IMR-90 (cell line): ENCODE measurements at regions not wholly inside any gene's neighbourhood (a gene's known extent, or its start where the extent isn't known, plus 50 kb on each side); places are given as distances from the start of the nearest gene placed in this dataset.
A peak's percentile ranks its signal among the peaks of the same experiment; 100 is the strongest.

Experiments
- ATAC-seq: fragments of 200-7000 bp; cut with Tn5 transposase; 2 replicates; pipeline ENCODE4 v1.9.1; 2020; ENCODE audit warnings: low read depth, mild to moderate bottlenecking, moderate library complexity
- BruUV-seq: library from RNA; stranded (reverse); fragments of 400-500 nt; replicated peaks from 2 replicates; lab custom pipeline; 2021; lab: Mats Ljungman, UMichigan
- CTCF ChIA-PET: fragments of 300-600 bp; formaldehyde crosslinking; extraction: SDS; loops from one replicate; lab custom pipeline; 2021; ENCODE audit warnings: antibody characterized with exemption; lab: Yijun Ruan, JAX
- POLR2A ChIA-PET: fragments of 300-600 bp; sonication (Branson Sonifier 250); formaldehyde crosslinking; loops from one replicate; lab custom pipeline; 2022; ENCODE audit warnings: antibody characterized with exemption; ENCODE audit not compliant: unreplicated experiment; lab: Charles Lee
- DNase-seq: peaks from one replicate; pipeline ENCODE4 v3.0.0; 2013
- H2AFZ ChIP-seq: replicated peaks from 2 replicates; pipeline ENCODE3; 2013; ENCODE audit warnings: low read length, mild to moderate bottlenecking; ENCODE audit not compliant: poor library complexity
- H2AK5ac ChIP-seq: 2 replicates; pipeline ENCODE4 v1.6.1; 2013; ENCODE audit warnings: low read depth, low read length, inconsistent platforms
- H2AK9ac ChIP-seq: replicated peaks from 2 replicates; pipeline ENCODE3; 2013; ENCODE audit warnings: mild to moderate bottlenecking, low read depth, low read length, moderate library complexity; ENCODE audit not compliant: poor library complexity
- H2BK120ac ChIP-seq: 2 replicates; pipeline ENCODE4 v1.6.1; 2013; ENCODE audit warnings: low read depth, low read length, inconsistent platforms
- H2BK15ac ChIP-seq: 3 replicates; pipeline ENCODE4 v1.6.1; 2013; ENCODE audit warnings: low read depth, low read length, inconsistent platforms
- H2BK20ac ChIP-seq: 2 replicates; pipeline ENCODE4 v1.6.1; 2013; ENCODE audit warnings: low read depth, mild to moderate bottlenecking, inconsistent platforms, low read length, moderate library complexity
- H2BK5ac ChIP-seq: 2 replicates; pipeline ENCODE4 v1.6.1; 2013; ENCODE audit warnings: mild to moderate bottlenecking, low read depth, low read length, inconsistent platforms; ENCODE audit not compliant: poor library complexity, severe bottlenecking
- H3K14ac ChIP-seq: replicated peaks from 2 replicates; pipeline ENCODE4 v1.6.1; 2013; ENCODE audit warnings: low read depth, low read length, inconsistent platforms
- H3K18ac ChIP-seq: 2 replicates; pipeline ENCODE4 v1.6.1; 2013; ENCODE audit warnings: low read depth, low read length, control low read depth
- H3K23ac ChIP-seq: 2 replicates; pipeline ENCODE4 v1.6.1; 2013; ENCODE audit warnings: low read depth, low read length, inconsistent platforms
- H3K27ac ChIP-seq: 2 replicates; pipeline ENCODE4 v1.5.1; 2013; ENCODE audit warnings: mild to moderate bottlenecking, control low read depth, low read length; ENCODE audit not compliant: insufficient read depth
- H3K27me3 ChIP-seq: 2 replicates; pipeline ENCODE4 v1.6.1; 2013; ENCODE audit warnings: low read length; ENCODE audit not compliant: control insufficient read depth, insufficient read depth
- H3K36me3 ChIP-seq: 2 replicates; pipeline ENCODE4 v1.6.1; 2013; ENCODE audit warnings: low read length, mixed read lengths; ENCODE audit not compliant: control insufficient read depth, insufficient read depth
- H3K4ac ChIP-seq: 2 replicates; pipeline ENCODE4 v1.6.1; 2013; ENCODE audit warnings: low read depth, low read length, inconsistent platforms
- H3K4me1 ChIP-seq: 2 replicates; pipeline ENCODE4 v1.6.1; 2013; ENCODE audit warnings: low read length, mixed read lengths; ENCODE audit not compliant: control insufficient read depth, insufficient read depth
- H3K4me2 ChIP-seq: 2 replicates; pipeline ENCODE4 v1.6.1; 2013; ENCODE audit warnings: low read depth, mild to moderate bottlenecking, control low read depth, low read length, moderate library complexity
- H3K4me3 ChIP-seq: 2 replicates; pipeline ENCODE4 v1.5.1; 2013; ENCODE audit warnings: low read depth, mild to moderate bottlenecking, control low read depth, low read length, moderate library complexity; ENCODE audit not compliant: insufficient read depth
- H3K56ac ChIP-seq: 2 replicates; pipeline ENCODE4 v1.6.1; 2013; ENCODE audit warnings: low read length, inconsistent platforms; ENCODE audit not compliant: insufficient read depth; ENCODE audit errors: extremely low read depth
- H3K79me1 ChIP-seq, 2 experiments: 2 replicates each; pipeline ENCODE4 v1.6.1; 2013; ENCODE audit warnings: low read length in 2 of 2, inconsistent platforms in 1 of 2, low read depth in 1 of 2
- H3K9ac ChIP-seq: 2 replicates; pipeline ENCODE4 v1.6.1; 2013; ENCODE audit warnings: low read depth, low read length, control low read depth
- H3K9me1 ChIP-seq: 2 replicates; pipeline ENCODE4 v1.6.1; 2013; ENCODE audit warnings: low read length, inconsistent platforms; ENCODE audit not compliant: insufficient read depth
- H3K9me3 ChIP-seq: 2 replicates; pipeline ENCODE4 v1.6.1; 2013; ENCODE audit warnings: low read length; ENCODE audit not compliant: control insufficient read depth, insufficient read depth
- H4K20me1 ChIP-seq: 2 replicates; pipeline ENCODE4 v1.6.1; 2013; ENCODE audit warnings: low read length, inconsistent platforms; ENCODE audit not compliant: insufficient read depth
- H4K5ac ChIP-seq: 2 replicates; pipeline ENCODE4 v1.6.1; 2013; ENCODE audit warnings: mild to moderate bottlenecking, low read depth, low read length, control low read depth
- H4K8ac ChIP-seq, 2 experiments: 2 replicates each; pipeline ENCODE4 v1.6.1; 2013; ENCODE audit warnings: low read depth in 2 of 2, low read length in 2 of 2, control low read depth in 1 of 2, inconsistent platforms in 1 of 2
- H4K91ac ChIP-seq: 2 replicates; pipeline ENCODE4 v1.6.1; 2013; ENCODE audit warnings: low read depth, low read length, inconsistent platforms; ENCODE audit not compliant: insufficient read depth
- CEBPB ChIP-seq: IDR thresholded peaks from 2 replicates; pipeline ENCODE4 v1.6.1; 2012; ENCODE audit warnings: low read depth, low read length, improper control_type of control experiment
- CHD1 ChIP-seq: IDR thresholded peaks from 2 replicates; pipeline ENCODE4 v1.6.1; 2012; ENCODE audit warnings: low read depth, low read length, improper control_type of control experiment
- CTCF ChIP-seq: conservative IDR thresholded peaks from 2 replicates; pipeline ENCODE4 v1.5.1; 2012; ENCODE audit warnings: mild to moderate bottlenecking, low read depth, low read length, improper control_type of control experiment
- ELK1 ChIP-seq: fragments of 150-350 bp; IDR thresholded peaks from 2 replicates; pipeline ENCODE4 v1.6.1; 2016; ENCODE audit warnings: low read depth, mild to moderate bottlenecking, low read length, moderate library complexity, borderline replicate concordance
- FOS ChIP-seq: fragments of 150-350 bp; IDR thresholded peaks from 2 replicates; pipeline ENCODE4 v1.6.1; 2016; ENCODE audit warnings: low read depth, low read length
- MAFK ChIP-seq: IDR thresholded peaks from 2 replicates; pipeline ENCODE4 v1.6.1; 2012; ENCODE audit warnings: low read depth, low read length, improper control_type of control experiment
- MXI1 ChIP-seq: IDR thresholded peaks from 2 replicates; pipeline ENCODE4 v1.6.1; 2012; ENCODE audit warnings: low read depth, mild to moderate bottlenecking, low read length, moderate library complexity, borderline replicate concordance
- POLR2A ChIP-seq: IDR thresholded peaks from 2 replicates; pipeline ENCODE4 v1.6.1; 2012; ENCODE audit warnings: mild to moderate bottlenecking, low read depth, low read length
- RAD21 ChIP-seq: IDR thresholded peaks from 2 replicates; pipeline ENCODE4 v1.6.1; 2012; ENCODE audit warnings: low read length, improper control_type of control experiment
- RCOR1 ChIP-seq: IDR thresholded peaks from 2 replicates; pipeline ENCODE4 v1.6.1; 2012; ENCODE audit warnings: mild to moderate bottlenecking, low read length, improper control_type of control experiment; ENCODE audit not compliant: insufficient replicate concordance
- SMC3 ChIP-seq: fragments of 150-350 bp; IDR thresholded peaks from 2 replicates; pipeline ENCODE4 v1.6.1; 2016; ENCODE audit warnings: low read depth, mild to moderate bottlenecking, antibody characterized with exemption, low read length, moderate library complexity
- USF2 ChIP-seq: fragments of 150-350 bp; IDR thresholded peaks from 2 replicates; pipeline ENCODE4 v1.6.1; 2017; ENCODE audit warnings: mild to moderate bottlenecking, antibody characterized with exemption, low read length, low read depth
- WGBS, 2 experiments: methylation state at CpG; one replicate each; pipeline versions ENCODE4 v1.1.5 to v1.1.7; 2013; ENCODE audit warnings: missing lambda C conversion rate in 2 of 2; ENCODE audit not compliant: insufficient read length in 1 of 2; ENCODE audit errors: extremely low coverage in 2 of 2; 5-methylcytosine and 5-hydroxymethylcytosine counted together
- dilution Hi-C: fragments of 300-500 bp; cut with HindIII; formaldehyde crosslinking; loops from one replicate; pipeline ENCODE4 v1.14.3; 2018; ENCODE audit warnings: low sequenced_read_pairs; ENCODE audit not compliant: unreplicated experiment
- in situ Hi-C: fragments of 300-500 bp; cut with MboI; formaldehyde crosslinking; loops from 3 replicates; pipeline ENCODE4 v1.14.3; 2019; ENCODE audit warnings: low sequenced_read_pairs, inconsistent platforms, mixed read lengths
- intact Hi-C: fragments of 100-400 bp; cut with micrococcal nuclease; formaldehyde crosslinking; loops from 2 replicates; pipeline ENCODE4 v1.10.0; 2022

- BruUV-seq = no TSS peak
- no peak overlapping the region for H3K14ac ChIP-seq
- in situ Hi-C loops (no loop called here), dilution Hi-C loops (no loop called here), intact Hi-C loops (no loop called here)
- H3K18ac ChIP-seq = peak overlapping the region; percentile 11; the same call in 1 of the 2 replicates
- TF ChIP-seq CEBPB (no peak), RCOR1 (no peak), CHD1 (no peak), SMC3 (no peak), POLR2A (no peak), FOS (no peak), ELK1 (no peak), CTCF (no peak), RAD21 (no peak), MXI1 (no peak), USF2 (no peak), MAFK (no peak)
- H3K23ac ChIP-seq = no peak overlapping the region
- peak overlapping the region; percentile 73; the same call in 1 of the 2 replicates for H2BK120ac ChIP-seq
- H3K27ac ChIP-seq = no peak overlapping the region
- H3K4me2 ChIP-seq = no peak overlapping the region
- H3K79me1 ChIP-seq = no peaks in the 10 kb centered on the region
- POLR2A ChIA-PET = no interaction called here
- no peak for ATAC-seq
- no peak overlapping the region for H3K4me3 ChIP-seq
- no CpG with 5 or more reads among the region's 2 CpGs for WGBS, 2 experiments
- no peaks in the 10 kb centered on the region for H4K20me1 ChIP-seq
- no peaks in the 10 kb centered on the region for H3K27me3 ChIP-seq
- no peak overlapping the region for H2AK9ac ChIP-seq
- H4K91ac ChIP-seq = peak overlapping the region; percentile 37; the same call in 1 of the 2 replicates
- H3K9me3 ChIP-seq = peaks cover 2% of the 10 kb centered on the region; the same call in 1 of the 2 replicates
- H4K5ac ChIP-seq = peak overlapping the region; percentile 4; the same call in 1 of the 2 replicates
- peak overlapping the region; percentile 3; the same call in 1 of the 3 replicates for H2BK15ac ChIP-seq
- H3K9ac ChIP-seq = no peak overlapping the region
- peaks cover 13% of the 10 kb centered on the region for H3K4me1 ChIP-seq
- no peak overlapping the region for H2AFZ ChIP-seq
- H3K4ac ChIP-seq = no peak overlapping the region
- DNase-seq = no peak
- H3K9me1 ChIP-seq = no peaks in the 10 kb centered on the region; the same call in 1 of the 2 replicates
- no peak overlapping the region for H2AK5ac ChIP-seq
- peak overlapping the region; percentile 51 for H2BK20ac ChIP-seq
- CTCF ChIA-PET = interaction anchor here (1.3 kb wide), 1 partner anchor 199 kb away, joined by 5 read pairs; no protein-coding TSS in a partner anchor
- H4K8ac ChIP-seq = no peak overlapping the region
- no peak overlapping the region for H3K56ac ChIP-seq
- no peaks in the 10 kb centered on the region for H3K36me3 ChIP-seq
- H2BK5ac ChIP-seq = no peak overlapping the region
Measured at GRCh38 chr1:209406595-209406994, 176.9 kb upstream of the CAMK1G start.
